GM19193 (cell line): ENCODE measurements at regions not wholly inside any gene's neighbourhood (a gene's known extent, or its start where the extent isn't known, plus 50 kb on each side); places are given as distances from the start of the nearest gene placed in this dataset.

Experiments
- POLR2A ChIP-seq: IDR thresholded peaks from 4 replicates; pipeline ENCODE4 v1.6.1; 2011; ENCODE audit not compliant: insufficient read depth, insufficient read length; ENCODE audit errors: extremely low read depth

GRCh38 chr10:21292763-21293517, 232.5 kb downstream of the SKIDA1 start:
- TF ChIP-seq POLR2A, result no peak

GRCh38 chr10:21290499-21291160, 234.9 kb downstream of the SKIDA1 start:
- no peak for TF ChIP-seq POLR2A

DNA sequence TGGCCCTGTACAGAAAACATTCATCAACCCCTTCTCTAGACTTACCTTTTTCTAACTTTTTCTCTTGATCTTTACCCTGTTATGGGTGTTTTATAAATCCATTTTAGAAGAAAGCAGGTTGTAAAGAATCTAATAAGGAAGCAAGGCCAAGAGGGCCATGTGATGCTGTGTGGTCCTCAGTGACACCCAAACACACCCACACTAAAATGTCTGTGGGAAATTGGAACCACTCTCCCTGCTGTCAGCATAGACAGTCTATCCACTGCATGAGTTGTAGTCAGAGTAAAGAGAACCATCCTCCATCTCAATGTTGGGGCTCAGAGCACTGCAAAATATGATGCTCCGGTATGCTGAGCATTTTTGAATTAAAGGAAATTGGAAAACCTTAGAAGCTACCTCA, 235.5 kb downstream of the SKIDA1 start:
- no peak for TF ChIP-seq POLR2A

DNA sequence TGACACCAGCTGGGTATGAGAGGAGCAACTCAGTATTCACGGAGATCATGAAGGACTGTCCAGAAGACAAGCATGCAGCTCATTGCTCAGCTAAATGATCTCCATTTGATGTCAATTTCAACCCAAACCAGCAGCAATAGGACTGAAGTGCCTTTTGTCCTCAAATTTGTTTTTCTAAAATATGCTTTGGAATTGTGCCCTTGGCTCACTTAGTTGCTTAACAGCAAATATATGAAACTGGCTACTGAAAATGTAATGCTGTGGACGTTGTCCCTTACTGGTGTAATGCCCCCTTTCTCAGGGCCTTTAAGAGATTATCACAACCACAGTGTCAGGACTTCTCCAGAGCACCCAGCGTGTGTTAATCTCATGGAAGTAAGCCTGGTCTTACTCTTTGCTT, 236.2 kb downstream of the SKIDA1 start:
- TF ChIP-seq POLR2A, result no peak

GRCh38 chr10:21285742-21286331, 239.6 kb downstream of the SKIDA1 start:
- no peak for TF ChIP-seq POLR2A

DNA sequence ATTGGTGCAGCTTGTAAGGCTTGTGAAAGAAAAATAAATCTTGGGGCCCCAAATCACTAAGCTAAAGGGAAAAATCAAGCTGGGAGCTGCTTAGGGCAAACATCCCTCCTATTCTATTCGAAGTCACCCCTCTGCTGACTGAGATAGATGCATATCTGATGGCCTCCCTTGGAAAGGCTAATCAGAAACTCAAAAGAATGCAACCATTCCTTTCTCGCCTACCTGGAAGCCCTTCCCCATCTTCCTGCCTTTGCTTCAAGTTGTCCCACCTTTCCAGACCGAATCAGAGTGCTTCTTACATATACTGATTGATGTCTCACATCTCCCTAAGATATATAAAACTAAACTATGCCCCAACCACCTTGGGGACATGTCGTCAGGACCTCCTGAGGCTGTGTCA, 240.3 kb downstream of the SKIDA1 start:
- no peak for TF ChIP-seq POLR2A

DNA sequence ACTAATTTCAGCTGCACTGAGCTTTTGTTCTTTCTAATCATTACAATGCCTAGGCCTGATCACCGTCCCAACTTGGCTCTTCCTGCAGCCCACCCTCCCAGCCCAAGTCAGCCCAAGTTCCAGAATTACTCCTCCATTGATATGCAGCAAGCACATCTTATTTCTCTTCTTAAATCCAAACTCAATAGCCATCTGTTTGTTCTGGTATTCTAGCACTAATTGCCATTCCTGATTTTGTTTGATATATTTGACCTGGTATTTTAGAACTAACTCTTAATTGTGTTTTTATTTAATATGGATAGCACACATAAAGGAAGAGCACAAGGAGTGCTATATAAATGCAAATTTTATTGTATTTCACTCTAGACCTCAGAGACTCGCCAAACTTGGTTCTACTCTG, 241.2 kb downstream of the SKIDA1 start:
- TF ChIP-seq POLR2A, result no peak

DNA sequence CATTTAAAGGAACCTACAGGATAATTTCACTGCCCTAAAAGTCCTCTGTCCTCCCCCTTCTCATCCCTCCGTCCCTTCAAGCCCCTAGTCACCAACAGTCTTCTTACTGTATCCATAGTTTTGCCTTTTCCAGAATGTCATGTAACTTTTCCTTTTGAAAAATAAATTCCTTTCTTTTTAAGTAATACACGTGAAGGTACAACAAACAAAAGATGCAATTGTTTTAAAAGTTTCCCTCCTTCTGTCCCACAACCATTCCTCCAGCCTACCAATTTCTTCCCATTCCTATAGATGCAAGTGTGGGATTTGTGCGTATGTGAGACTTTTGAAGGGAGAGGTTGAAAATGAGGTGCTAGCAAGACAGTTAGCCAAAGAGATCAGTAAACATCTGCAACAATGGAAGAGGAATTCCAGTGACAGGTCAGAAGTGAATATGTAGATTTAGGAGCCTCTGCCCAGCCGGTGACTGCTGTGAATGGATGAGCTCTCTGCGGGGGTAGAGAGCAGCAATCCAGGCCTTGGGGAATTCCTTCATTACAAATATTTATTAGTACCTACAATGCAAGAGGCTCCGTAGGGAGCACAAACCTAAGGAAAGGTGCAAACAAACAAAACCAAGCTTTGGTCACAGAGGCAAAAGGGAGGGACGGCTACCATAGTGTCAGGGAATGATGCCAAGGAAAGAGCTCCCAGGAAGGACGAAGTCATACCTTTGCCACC, 243.6 kb downstream of the SKIDA1 start:
- TF ChIP-seq POLR2A, result no peak

DNA sequence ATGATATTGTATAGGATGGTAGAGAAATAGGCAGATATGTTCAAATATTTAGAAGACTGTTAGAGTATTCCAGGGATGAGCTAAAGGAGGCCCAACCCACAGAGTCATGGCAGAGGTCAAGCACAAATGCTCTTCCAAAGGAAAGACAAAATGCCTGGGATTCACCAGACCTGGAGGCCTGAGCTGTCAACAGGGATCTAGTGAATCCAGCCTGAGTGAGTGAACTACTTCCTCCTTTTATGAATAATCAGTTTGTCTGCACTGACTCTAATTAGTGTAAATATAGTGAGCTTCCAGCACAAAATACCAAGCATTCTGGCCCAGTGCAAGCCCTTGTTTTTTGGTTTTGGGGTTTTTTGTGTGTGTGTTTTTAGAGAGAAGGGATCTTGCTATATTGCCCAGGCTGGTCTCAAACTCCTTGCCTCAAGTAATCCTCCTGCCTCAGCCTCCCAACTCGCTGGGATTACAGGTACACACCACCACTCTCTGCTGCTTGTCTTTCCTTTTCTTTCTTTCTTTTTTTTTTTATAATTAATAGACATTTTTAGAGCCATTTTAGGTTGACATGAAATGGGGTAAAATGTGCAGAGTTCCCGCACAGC, 244.4 kb downstream of the SKIDA1 start:
- TF ChIP-seq POLR2A, result no peak

GRCh38 chr10:21280037-21280436, 245.4 kb downstream of the SKIDA1 start:
- TF ChIP-seq POLR2A, result no peak

GRCh38 chr10:21279217-21279575, 246.3 kb downstream of the SKIDA1 start:
- no peak for TF ChIP-seq POLR2A

DNA sequence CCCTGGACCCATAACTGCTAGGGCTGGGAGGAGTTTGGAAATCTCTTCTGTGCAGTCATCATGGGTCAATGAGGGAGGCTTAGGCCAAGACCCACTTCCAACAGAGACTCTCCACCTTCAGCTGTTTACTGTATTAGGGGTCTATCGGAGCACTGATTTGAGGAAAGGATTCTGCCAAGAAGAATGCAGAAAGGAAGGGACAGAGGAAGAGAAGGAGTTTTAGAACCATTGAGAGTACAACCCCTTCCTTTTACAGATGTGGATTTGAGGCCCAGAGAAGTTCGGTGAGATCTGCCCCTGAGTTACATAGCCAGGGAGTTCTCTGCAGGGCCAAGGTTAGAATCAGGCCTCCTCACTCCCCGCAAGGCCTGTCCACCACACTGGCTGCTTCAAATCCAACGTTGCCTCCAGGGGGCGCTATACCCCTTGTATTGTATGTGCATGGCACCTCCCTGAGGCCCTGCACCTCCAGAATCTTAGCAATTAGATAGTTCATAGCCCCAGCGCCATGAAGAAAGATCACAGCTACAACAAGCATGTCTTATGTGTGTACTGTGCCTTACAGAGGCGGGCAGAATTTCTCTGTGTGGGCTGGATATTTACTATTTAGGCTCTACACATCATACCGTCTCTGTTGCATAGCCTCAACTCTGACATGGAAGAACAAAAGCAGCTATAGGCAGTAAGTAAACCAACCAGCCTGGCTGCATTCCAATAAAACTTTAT, 246.8 kb downstream of the SKIDA1 start:
- TF ChIP-seq POLR2A, result no peak

- TF ChIP-seq POLR2A, result no peak
These were observed 252.0 kb downstream of the SKIDA1 start for GRCh38 chr10:21273400-21273968.
